Chondrocyte (in vitro differentiated cells): ENCODE measurements at regions not wholly inside any gene's neighbourhood (a gene's known extent, or its start where the extent isn't known, plus 50 kb on each side); places are given as distances from the start of the nearest gene placed in this dataset.
"Not testable (repeated sequence)": the region's sequence is repeated elsewhere in the genome, so short reads cannot be mapped to it uniquely, and the experiment has no call there.

Experiments
- DNase-seq: peaks from one replicate; pipeline ENCODE4 v3.0.0; 2021; ENCODE audit warnings: mixed read lengths, low spot score
- H3K27ac Mint-ChIP-seq: one replicate; pipeline ENCODE4 v1.8.0; 2021; ENCODE audit warnings: mild to moderate bottlenecking, moderate library complexity, mixed read lengths; ENCODE audit not compliant: unreplicated experiment
- H3K27me3 Mint-ChIP-seq: 2 replicates; pipeline ENCODE4 v1.8.0; 2021; ENCODE audit warnings: low read depth, mixed read lengths
- H3K36me3 Mint-ChIP-seq: 2 replicates; pipeline ENCODE4 v1.8.0; 2021; ENCODE audit warnings: low read depth, mixed read lengths
- H3K4me1 Mint-ChIP-seq: 2 replicates; pipeline ENCODE4 v1.8.0; 2021; ENCODE audit warnings: low read depth, mild to moderate bottlenecking, mixed read lengths
- H3K4me3 Mint-ChIP-seq: one replicate; pipeline ENCODE4 v1.8.0; 2021; ENCODE audit warnings: mild to moderate bottlenecking, moderate library complexity, mixed read lengths; ENCODE audit not compliant: unreplicated experiment
- H3K9me3 Mint-ChIP-seq: 2 replicates; pipeline ENCODE4 v1.8.0; 2021; ENCODE audit warnings: low read depth, mixed read lengths
- TF ChIP-seq, protein P1 (sequence below): fragments of 200-600 bp; sonication (generic); IDR thresholded peaks from 2 replicates; pipeline ENCODE4 v1.5.0; 2021; ENCODE audit warnings: antibody characterized with exemption, mild to moderate bottlenecking, moderate library complexity

DNA sequence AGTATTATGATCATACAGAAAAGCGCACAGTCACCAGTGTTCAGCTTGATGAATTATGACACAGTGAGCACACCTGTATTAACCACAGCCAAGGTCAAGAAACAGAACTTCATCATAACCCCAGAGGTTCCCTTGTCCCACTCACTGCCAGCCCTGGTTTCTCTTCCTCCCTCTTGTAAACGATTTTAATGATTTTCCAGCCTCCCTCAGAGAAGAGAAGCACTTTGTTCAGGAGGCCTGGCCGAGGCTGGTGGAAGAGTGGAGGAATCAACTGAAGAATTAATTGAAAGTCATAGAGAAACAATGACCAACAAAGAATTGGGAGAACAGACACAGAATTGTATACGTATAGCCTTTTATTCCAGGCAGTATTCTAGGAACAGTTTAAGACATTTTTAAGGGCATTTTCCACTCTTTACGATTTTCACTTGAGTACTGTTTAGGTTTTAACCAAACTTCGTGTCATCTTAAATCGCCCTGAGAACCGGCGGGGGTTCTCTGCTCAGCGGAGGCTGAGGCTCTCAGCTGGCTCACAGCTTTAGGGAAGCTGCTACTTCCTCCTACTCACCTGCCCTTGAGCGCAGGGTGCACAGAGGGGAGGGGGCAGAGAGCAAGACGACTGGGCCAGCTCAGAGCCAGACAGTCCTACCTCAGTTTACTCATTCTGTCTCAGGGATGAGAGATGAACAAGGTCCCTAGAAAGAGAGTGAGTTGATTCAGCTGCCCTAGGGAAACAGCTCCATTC is 108.6 kb downstream of the AKAP11 start:
- H3K4me3 Mint-ChIP-seq, result no peak overlapping the region
- H3K4me1 Mint-ChIP-seq, result peaks cover 6% of the 10 kb centered on the region
- TF ChIP-seq, protein P1, sequence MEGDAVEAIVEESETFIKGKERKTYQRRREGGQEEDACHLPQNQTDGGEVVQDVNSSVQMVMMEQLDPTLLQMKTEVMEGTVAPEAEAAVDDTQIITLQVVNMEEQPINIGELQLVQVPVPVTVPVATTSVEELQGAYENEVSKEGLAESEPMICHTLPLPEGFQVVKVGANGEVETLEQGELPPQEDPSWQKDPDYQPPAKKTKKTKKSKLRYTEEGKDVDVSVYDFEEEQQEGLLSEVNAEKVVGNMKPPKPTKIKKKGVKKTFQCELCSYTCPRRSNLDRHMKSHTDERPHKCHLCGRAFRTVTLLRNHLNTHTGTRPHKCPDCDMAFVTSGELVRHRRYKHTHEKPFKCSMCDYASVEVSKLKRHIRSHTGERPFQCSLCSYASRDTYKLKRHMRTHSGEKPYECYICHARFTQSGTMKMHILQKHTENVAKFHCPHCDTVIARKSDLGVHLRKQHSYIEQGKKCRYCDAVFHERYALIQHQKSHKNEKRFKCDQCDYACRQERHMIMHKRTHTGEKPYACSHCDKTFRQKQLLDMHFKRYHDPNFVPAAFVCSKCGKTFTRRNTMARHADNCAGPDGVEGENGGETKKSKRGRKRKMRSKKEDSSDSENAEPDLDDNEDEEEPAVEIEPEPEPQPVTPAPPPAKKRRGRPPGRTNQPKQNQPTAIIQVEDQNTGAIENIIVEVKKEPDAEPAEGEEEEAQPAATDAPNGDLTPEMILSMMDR, result no peak
- no peak overlapping the region for H3K27ac Mint-ChIP-seq
- H3K27me3 Mint-ChIP-seq, result no peaks in the 10 kb centered on the region
- H3K36me3 Mint-ChIP-seq, result peaks cover 2% of the 10 kb centered on the region
- peaks cover 6% of the 10 kb centered on the region for H3K9me3 Mint-ChIP-seq
- DNase-seq, result no peak

DNA sequence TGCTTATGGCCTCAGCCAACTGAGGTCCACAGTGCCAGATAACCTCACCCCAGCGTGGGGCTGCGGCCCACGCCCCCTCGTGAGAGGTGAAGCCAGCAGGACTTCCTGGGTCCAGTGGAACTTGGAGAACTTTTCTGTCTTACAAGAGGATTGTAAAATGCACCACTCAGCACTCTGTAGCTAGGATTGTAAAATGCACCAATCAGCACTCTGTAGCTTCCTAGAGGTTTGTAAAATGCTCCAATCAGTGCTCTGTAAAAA is 109.1 kb downstream of the AKAP11 start:
- Mint-ChIP-seq H3K36me3 (peaks cover 2% of the 10 kb centered on the region), H3K9me3 (peaks cover 6% of the 10 kb centered on the region), H3K4me3 (no peak overlapping the region), H3K27me3 (no peaks in the 10 kb centered on the region), H3K27ac (no peak overlapping the region), H3K4me1 (peaks cover 6% of the 10 kb centered on the region)
- TF ChIP-seq, protein P1, result no peak
- DNase-seq, result no peak

DNA sequence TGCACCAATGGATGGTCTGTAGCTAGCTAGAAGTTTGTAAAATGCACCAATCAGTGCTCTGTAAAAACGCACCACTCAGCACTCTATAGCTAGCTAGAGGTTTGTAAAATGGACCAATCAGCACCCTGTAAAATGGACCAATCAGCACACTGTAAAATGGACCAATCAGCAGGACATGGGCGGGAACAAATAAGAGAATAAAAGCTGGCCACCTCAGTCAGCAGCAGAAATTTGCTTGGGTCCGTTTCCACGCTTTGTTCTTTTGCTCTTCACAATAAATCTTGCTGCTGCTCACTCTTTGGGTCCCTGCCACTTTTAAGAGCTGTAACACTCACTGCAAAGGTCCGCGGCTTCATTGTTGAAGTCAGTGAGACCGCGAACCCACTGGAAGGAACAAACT is 109.5 kb downstream of the AKAP11 start:
- H3K9me3 Mint-ChIP-seq, result not testable (repeated sequence)

DNA sequence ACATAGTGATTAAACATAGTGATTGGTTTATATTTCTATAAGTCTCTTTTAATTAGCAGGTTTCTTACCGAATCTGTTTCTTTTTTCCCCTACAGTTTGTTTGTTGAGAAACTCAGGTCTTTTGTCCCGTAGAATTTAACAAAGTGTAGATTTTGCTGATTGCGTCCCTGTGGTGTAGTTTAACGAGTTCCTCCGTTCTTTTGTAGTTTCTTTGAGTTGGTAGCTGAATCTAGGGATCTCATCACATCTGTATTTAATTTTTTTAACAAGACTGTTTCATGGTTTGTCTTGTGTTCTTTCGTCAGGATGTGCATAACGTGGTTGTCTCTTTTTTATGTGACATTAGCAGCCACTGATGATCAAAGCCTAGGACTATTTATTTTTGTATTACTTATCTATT is 111.1 kb downstream of the AKAP11 start:
- no peak for DNase-seq
- H3K9me3 Mint-ChIP-seq, result peaks cover 6% of the 10 kb centered on the region
- H3K4me1 Mint-ChIP-seq, result peaks cover 2% of the 10 kb centered on the region
- H3K27ac Mint-ChIP-seq, result no peak overlapping the region
- H3K4me3 Mint-ChIP-seq, result no peak overlapping the region
- no peaks in the 10 kb centered on the region for H3K27me3 Mint-ChIP-seq
- TF ChIP-seq, protein P1, result no peak
- H3K36me3 Mint-ChIP-seq, result peaks cover 2% of the 10 kb centered on the region

More for the DNA sequence above, 109.5 kb downstream of the AKAP11 start:
- not testable (repeated sequence) for H3K36me3 Mint-ChIP-seq, H3K27me3 Mint-ChIP-seq, DNase-seq, H3K4me3 Mint-ChIP-seq, H3K27ac Mint-ChIP-seq, H3K4me1 Mint-ChIP-seq

DNA sequence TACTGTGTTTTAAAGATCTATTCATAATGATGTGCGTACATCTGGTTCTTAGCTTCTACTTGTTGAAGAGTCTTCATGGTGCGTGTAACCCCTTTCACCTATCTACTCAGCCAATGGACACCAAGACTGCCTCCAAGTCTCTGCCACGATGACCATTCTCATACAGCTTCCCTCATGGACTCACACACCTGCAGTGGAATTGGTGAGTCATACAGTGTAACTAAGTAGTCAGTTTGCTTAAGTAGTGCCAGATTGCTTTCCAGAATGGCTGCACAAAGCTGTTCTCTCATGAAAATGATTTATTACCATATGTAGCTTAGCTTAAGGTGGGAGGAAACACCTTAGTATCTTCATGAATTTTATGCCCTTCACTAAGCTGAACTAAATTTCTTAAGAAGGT is 112.3 kb downstream of the AKAP11 start:
- Mint-ChIP-seq H3K27me3 (no peaks in the 10 kb centered on the region), H3K4me1 (no peaks in the 10 kb centered on the region), H3K9me3 (peaks cover 6% of the 10 kb centered on the region), H3K36me3 (peaks cover 2% of the 10 kb centered on the region), H3K4me3 (no peak overlapping the region), H3K27ac (no peak overlapping the region)
- TF ChIP-seq, protein P1, result no peak
- DNase-seq, result no peak

DNA sequence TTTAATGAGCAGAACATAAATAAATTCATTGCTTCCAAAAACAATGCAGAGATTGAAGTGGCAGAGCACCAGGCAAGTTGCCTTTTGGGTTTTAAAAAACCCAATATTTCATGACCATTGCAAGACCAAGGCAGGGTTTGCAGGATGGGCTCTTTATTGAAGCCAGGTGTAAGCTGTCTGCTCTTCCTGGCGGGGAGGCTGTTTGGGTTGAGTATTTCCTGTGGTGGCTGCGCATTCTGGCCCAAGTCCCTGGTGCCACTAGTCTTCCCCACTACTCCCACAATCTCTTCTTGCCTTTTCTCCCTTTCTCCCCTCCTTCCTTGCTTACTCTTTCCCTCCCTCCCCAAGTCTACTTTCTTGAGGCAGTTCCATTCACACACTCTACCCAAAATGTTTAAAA is 116.4 kb downstream of the AKAP11 start:
- TF ChIP-seq, protein P1, result no peak
- Mint-ChIP-seq H3K36me3 (no peaks in the 10 kb centered on the region), H3K4me1 (no peaks in the 10 kb centered on the region), H3K4me3 (no peak overlapping the region), H3K27ac (no peak overlapping the region), H3K27me3 (peaks cover 4% of the 10 kb centered on the region), H3K9me3 (no peaks in the 10 kb centered on the region)
- DNase-seq, result no peak
